HL-60 (cell line): ENCODE measurements at regions not wholly inside any gene's neighbourhood (a gene's known extent, or its start where the extent isn't known, plus 50 kb on each side); places are given as distances from the start of the nearest gene placed in this dataset.

Experiments
- DNase-seq, 2 experiments: peaks; one replicate each; pipeline ENCODE4 v3.0.0-alpha.2; 2010 to 2020; ENCODE audit warnings: low read depth in 1 of 2, low spot score in 1 of 2
- H3K27ac ChIP-seq: fragments of 250-450 bp; sonication (Bioruptor Pico); replicated peaks from 2 replicates; pipeline ENCODE4 v1.5.1; 2020; ENCODE audit warnings: mild to moderate bottlenecking, moderate library complexity
- H3K27me3 ChIP-seq: fragments of 250-450 bp; sonication (Bioruptor Pico); 2 replicates; pipeline ENCODE4 v1.5.1; 2021; ENCODE audit warnings: mild to moderate bottlenecking, moderate library complexity; ENCODE audit not compliant: insufficient read depth, poor library complexity, severe bottlenecking
- H3K4me3 ChIP-seq: replicated peaks from 2 replicates; pipeline ENCODE4 v1.5.1; 2011; ENCODE audit warnings: mild to moderate bottlenecking, control low read depth, low read length; ENCODE audit not compliant: insufficient read depth
- GABPA ChIP-seq: IDR thresholded peaks from 2 replicates; pipeline ENCODE4 v1.6.1; 2012; ENCODE audit warnings: low read depth
- POLR2AphosphoS5 ChIP-seq: IDR thresholded peaks from 2 replicates; pipeline ENCODE4 v1.6.1; 2012; ENCODE audit warnings: low read depth
- SPI1 ChIP-seq: IDR thresholded peaks from 2 replicates; pipeline ENCODE4 v1.6.1; 2012; ENCODE audit warnings: low read depth, mild to moderate bottlenecking, borderline replicate concordance
- TF ChIP-seq, protein P1 (sequence below): IDR thresholded peaks from 2 replicates; pipeline ENCODE4 v1.6.1; 2012; ENCODE audit warnings: low read depth; ENCODE audit not compliant: insufficient replicate concordance
- TF ChIP-seq, protein P2 (sequence below): IDR thresholded peaks from one replicate; pipeline ENCODE4 v1.5.1; 2011; ENCODE audit warnings: low read length, control low read depth, inconsistent platforms; ENCODE audit not compliant: insufficient read depth

DNA sequence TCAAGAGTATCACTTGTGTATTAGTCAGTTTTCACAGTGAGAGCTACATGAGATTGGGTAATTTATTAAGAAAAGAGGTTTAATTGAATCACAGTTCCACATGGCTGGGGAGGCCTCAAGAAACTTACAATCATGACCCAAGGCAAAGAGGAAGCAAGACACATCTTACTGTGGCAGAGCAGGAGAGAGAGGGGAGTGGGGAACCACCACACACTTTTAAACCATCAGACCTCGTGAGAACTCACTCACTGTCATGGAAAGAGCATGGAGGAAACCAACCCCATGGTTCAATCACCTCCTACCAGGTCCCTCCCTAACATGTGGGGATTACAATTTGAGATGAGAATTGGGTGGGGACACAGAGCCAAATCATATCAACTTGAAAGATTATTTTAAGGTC, 522.9 kb downstream of the FLRT2 start:
- DNase-seq, result no peak
- no peaks in the 10 kb centered on the region for H3K27me3 ChIP-seq
- no peak for TF ChIP-seq GABPA
- no peak for TF ChIP-seq SPI1
- TF ChIP-seq, protein P1, sequence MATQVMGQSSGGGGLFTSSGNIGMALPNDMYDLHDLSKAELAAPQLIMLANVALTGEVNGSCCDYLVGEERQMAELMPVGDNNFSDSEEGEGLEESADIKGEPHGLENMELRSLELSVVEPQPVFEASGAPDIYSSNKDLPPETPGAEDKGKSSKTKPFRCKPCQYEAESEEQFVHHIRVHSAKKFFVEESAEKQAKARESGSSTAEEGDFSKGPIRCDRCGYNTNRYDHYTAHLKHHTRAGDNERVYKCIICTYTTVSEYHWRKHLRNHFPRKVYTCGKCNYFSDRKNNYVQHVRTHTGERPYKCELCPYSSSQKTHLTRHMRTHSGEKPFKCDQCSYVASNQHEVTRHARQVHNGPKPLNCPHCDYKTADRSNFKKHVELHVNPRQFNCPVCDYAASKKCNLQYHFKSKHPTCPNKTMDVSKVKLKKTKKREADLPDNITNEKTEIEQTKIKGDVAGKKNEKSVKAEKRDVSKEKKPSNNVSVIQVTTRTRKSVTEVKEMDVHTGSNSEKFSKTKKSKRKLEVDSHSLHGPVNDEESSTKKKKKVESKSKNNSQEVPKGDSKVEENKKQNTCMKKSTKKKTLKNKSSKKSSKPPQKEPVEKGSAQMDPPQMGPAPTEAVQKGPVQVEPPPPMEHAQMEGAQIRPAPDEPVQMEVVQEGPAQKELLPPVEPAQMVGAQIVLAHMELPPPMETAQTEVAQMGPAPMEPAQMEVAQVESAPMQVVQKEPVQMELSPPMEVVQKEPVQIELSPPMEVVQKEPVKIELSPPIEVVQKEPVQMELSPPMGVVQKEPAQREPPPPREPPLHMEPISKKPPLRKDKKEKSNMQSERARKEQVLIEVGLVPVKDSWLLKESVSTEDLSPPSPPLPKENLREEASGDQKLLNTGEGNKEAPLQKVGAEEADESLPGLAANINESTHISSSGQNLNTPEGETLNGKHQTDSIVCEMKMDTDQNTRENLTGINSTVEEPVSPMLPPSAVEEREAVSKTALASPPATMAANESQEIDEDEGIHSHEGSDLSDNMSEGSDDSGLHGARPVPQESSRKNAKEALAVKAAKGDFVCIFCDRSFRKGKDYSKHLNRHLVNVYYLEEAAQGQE, result no peak
- no peak for TF ChIP-seq POLR2AphosphoS5
- TF ChIP-seq, protein P2, sequence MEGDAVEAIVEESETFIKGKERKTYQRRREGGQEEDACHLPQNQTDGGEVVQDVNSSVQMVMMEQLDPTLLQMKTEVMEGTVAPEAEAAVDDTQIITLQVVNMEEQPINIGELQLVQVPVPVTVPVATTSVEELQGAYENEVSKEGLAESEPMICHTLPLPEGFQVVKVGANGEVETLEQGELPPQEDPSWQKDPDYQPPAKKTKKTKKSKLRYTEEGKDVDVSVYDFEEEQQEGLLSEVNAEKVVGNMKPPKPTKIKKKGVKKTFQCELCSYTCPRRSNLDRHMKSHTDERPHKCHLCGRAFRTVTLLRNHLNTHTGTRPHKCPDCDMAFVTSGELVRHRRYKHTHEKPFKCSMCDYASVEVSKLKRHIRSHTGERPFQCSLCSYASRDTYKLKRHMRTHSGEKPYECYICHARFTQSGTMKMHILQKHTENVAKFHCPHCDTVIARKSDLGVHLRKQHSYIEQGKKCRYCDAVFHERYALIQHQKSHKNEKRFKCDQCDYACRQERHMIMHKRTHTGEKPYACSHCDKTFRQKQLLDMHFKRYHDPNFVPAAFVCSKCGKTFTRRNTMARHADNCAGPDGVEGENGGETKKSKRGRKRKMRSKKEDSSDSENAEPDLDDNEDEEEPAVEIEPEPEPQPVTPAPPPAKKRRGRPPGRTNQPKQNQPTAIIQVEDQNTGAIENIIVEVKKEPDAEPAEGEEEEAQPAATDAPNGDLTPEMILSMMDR, result no peak
- H3K27ac ChIP-seq, result no peak overlapping the region
- no peak overlapping the region for H3K4me3 ChIP-seq

DNA sequence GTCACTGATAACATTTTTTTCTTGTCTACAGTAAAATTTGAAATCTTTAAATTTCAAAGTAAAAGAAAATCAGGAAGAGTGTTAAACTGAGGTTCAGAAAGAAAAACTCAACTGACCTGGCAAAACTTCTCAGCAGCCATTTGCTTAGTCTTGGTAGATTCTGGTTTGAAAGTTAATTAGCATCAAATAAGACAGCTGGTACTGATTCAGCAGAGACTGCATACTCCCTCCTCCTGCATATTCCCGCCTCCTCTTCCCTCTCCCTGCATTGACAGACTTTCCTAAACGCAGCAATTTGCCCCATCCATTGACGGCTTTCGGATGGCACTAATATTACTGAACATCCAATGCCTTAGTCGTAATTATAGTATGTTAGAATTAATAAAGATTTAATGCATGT, 520.8 kb downstream of the FLRT2 start:
- H3K27ac ChIP-seq, result no peak overlapping the region
- H3K4me3 ChIP-seq, result no peak overlapping the region
- no peak for DNase-seq
- no peaks in the 10 kb centered on the region for H3K27me3 ChIP-seq
- TF ChIP-seq SPI1, result no peak
- TF ChIP-seq, protein P2, result no peak
- TF ChIP-seq GABPA, result no peak
- TF ChIP-seq, protein P1, result no peak
- no peak for TF ChIP-seq POLR2AphosphoS5

DNA sequence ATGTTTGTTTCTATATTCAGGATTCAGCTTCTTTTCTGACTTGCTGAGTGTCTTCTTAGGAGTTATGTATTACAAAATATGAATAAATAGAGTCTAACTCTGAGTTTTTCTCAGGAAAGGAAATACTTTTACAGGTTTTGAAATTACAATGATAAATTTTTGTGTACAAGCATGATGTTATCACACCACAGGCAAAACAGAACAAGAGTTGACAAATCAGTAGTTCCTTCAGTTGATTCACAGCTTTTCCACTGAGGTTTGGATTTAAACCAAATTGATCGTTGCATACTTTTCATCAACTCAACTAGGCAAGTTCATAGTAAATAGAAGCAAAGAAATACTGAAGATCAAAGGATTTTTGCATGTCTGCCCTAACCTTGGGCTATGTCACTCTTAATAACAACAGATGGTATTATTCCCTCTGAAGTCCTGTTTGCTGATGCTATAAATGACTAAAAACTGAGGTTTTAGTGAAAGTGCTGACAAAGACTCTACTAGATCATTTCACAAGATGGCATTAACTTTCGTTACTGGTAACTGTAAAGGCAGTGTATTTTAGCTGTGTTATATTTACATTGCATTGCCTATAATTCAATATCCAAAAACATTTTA, 520.2 kb downstream of the FLRT2 start:
- no peaks in the 10 kb centered on the region for H3K27me3 ChIP-seq
- no peak overlapping the region for H3K27ac ChIP-seq
- no peak overlapping the region for H3K4me3 ChIP-seq
- TF ChIP-seq, protein P2, result no peak
- TF ChIP-seq GABPA (no peak), SPI1 (no peak), POLR2AphosphoS5 (no peak)
- TF ChIP-seq, protein P1, result no peak
- DNase-seq, result no peak
